ENCODE measurements at regions not wholly inside any gene's neighbourhood (a gene's known extent, or its start where the extent isn't known, plus 50 kb on each side); places are given as distances from the start of the nearest gene placed in this dataset.
"Not testable (repeated sequence)": the region's sequence is repeated elsewhere in the genome, so short reads cannot be mapped to it uniquely, and the experiment has no call there.

- TF ChIP-seq TCF4 (CRISPR knock-in tag; IDR thresholded peaks at IDR 0.05; ENCODE audit: borderline replicate concordance) (no peak), PPARA (CRISPR knock-in tag; IDR thresholded peaks at IDR 0.05; ENCODE audit: borderline replicate concordance) (no peak), CSDC2 (CRISPR knock-in tag; IDR thresholded peaks at IDR 0.05) (no peak), ZNF70 (CRISPR knock-in tag; IDR thresholded peaks at IDR 0.05) (no peak)
- no peak for ATAC-seq
Observed at GRCh38 chr9:71442937-71443336, 321.5 kb upstream of the TRPM3 start.

- no peak for ATAC-seq
- TF ChIP-seq BACH2 (CRISPR knock-in tag; IDR thresholded peaks at IDR 0.05; ENCODE audit: borderline replicate concordance), result no peak
- TF ChIP-seq ZFP3 (CRISPR knock-in tag; IDR thresholded peaks at IDR 0.05), result no peak
- TF ChIP-seq ESRRG (CRISPR knock-in tag; IDR thresholded peaks at IDR 0.05), result no peak
- no peak for TF ChIP-seq ZC3H10 (CRISPR knock-in tag; IDR thresholded peaks at IDR 0.05)
- TF ChIP-seq CSDC2 (CRISPR knock-in tag; IDR thresholded peaks at IDR 0.05), result no peak
- no peak for TF ChIP-seq ISL1 (CRISPR knock-in tag; IDR thresholded peaks at IDR 0.05)
- TF ChIP-seq ZNF70 (CRISPR knock-in tag; IDR thresholded peaks at IDR 0.05), result no peak
Observed at GRCh38 chr9:71441266-71441665, 319.8 kb upstream of the TRPM3 start.

- TF ChIP-seq ZNF8 (CRISPR knock-in tag; IDR thresholded peaks at IDR 0.05) (no peak), BACH2 (CRISPR knock-in tag; IDR thresholded peaks at IDR 0.05; ENCODE audit: borderline replicate concordance) (no peak), TSHZ2 (CRISPR knock-in tag; IDR thresholded peaks at IDR 0.05) (no peak), PPARA (CRISPR knock-in tag; IDR thresholded peaks at IDR 0.05; ENCODE audit: borderline replicate concordance) (no peak), OSR1 (CRISPR knock-in tag; IDR thresholded peaks at IDR 0.05) (no peak), ZNF70 (CRISPR knock-in tag; IDR thresholded peaks at IDR 0.05) (no peak)
- ATAC-seq, result no peak
Observed at GRCh38 chr9:71431931-71432330, 310.5 kb upstream of the TRPM3 start.

GRCh38 chr9:71407341-71407740 is 285.9 kb upstream of the TRPM3 start:
- not testable (repeated sequence) for ATAC-seq

GRCh38 chr9:71403106-71403505 is 281.7 kb upstream of the TRPM3 start:
- no peak for ATAC-seq
- no peak for TF ChIP-seq BACH2 (CRISPR knock-in tag; IDR thresholded peaks at IDR 0.05; ENCODE audit: borderline replicate concordance)
- TF ChIP-seq ZNF70 (CRISPR knock-in tag; IDR thresholded peaks at IDR 0.05), result no peak
- no peak for TF ChIP-seq PPARA (CRISPR knock-in tag; IDR thresholded peaks at IDR 0.05; ENCODE audit: borderline replicate concordance)
- TF ChIP-seq ZFP30 (CRISPR knock-in tag; IDR thresholded peaks at IDR 0.05), result no peak
- TF ChIP-seq PATZ1 (CRISPR knock-in tag; IDR thresholded peaks at IDR 0.05; ENCODE audit: borderline replicate concordance), result no peak
- TF ChIP-seq ZNF565 (CRISPR knock-in tag; conservative IDR thresholded peaks at IDR 0.05; ENCODE audit: low read depth), result no peak
- TF ChIP-seq ESRRG (CRISPR knock-in tag; IDR thresholded peaks at IDR 0.05), result no peak
- no peak for TF ChIP-seq TOX (CRISPR knock-in tag; IDR thresholded peaks at IDR 0.05; ENCODE audit: borderline replicate concordance)
- no peak for TF ChIP-seq TCF4 (CRISPR knock-in tag; IDR thresholded peaks at IDR 0.05; ENCODE audit: borderline replicate concordance)
- no peak for TF ChIP-seq SNAI2 (CRISPR knock-in tag; IDR thresholded peaks at IDR 0.05)
- no peak for TF ChIP-seq CREB5 (CRISPR knock-in tag; IDR thresholded peaks at IDR 0.05; ENCODE audit: low read depth)
- TF ChIP-seq OSR1 (CRISPR knock-in tag; IDR thresholded peaks at IDR 0.05), result no peak
- TF ChIP-seq GLIS3 (CRISPR knock-in tag; IDR thresholded peaks at IDR 0.05), result no peak
- no peak for TF ChIP-seq ZNF8 (CRISPR knock-in tag; IDR thresholded peaks at IDR 0.05)

- no peak for ATAC-seq
- TF ChIP-seq ARNTL (CRISPR knock-in tag; IDR thresholded peaks at IDR 0.05; ENCODE audit: borderline replicate concordance, low read depth) (no peak), CREB5 (CRISPR knock-in tag; IDR thresholded peaks at IDR 0.05; ENCODE audit: low read depth) (no peak), ZFP30 (CRISPR knock-in tag; IDR thresholded peaks at IDR 0.05) (no peak), POU6F1 (CRISPR knock-in tag; IDR thresholded peaks at IDR 0.05; ENCODE audit: borderline replicate concordance, low read depth) (no peak), CSRNP3 (CRISPR knock-in tag; IDR thresholded peaks at IDR 0.05) (no peak), ZNF565 (CRISPR knock-in tag; conservative IDR thresholded peaks at IDR 0.05; ENCODE audit: low read depth) (no peak)
Observed at GRCh38 chr9:71393005-71393404, 271.6 kb upstream of the TRPM3 start.
